SK-N-SH treated with all-trans-retinoic acid at 6 μM for 48 hours (cell line): ENCODE measurements at regions not wholly inside any gene's neighbourhood (a gene's known extent, or its start where the extent isn't known, plus 50 kb on each side); places are given as distances from the start of the nearest gene placed in this dataset.

Experiments used
- ZNF8 ChIP-seq: fragments of 450-650 bp; formaldehyde crosslinking; IDR thresholded peaks from 2 replicates; pipeline ENCODE4 v1.5.0; 2020; ENCODE audit warnings: mild to moderate bottlenecking, moderate library complexity
- TF ChIP-seq, protein P1 (sequence below): fragments of 250-450 bp; sonication (Bioruptor Pico); IDR thresholded peaks from 2 replicates; pipeline ENCODE4 v1.8.0; 2020; ENCODE audit warnings: mild to moderate bottlenecking, moderate library complexity, borderline replicate concordance

DNA sequence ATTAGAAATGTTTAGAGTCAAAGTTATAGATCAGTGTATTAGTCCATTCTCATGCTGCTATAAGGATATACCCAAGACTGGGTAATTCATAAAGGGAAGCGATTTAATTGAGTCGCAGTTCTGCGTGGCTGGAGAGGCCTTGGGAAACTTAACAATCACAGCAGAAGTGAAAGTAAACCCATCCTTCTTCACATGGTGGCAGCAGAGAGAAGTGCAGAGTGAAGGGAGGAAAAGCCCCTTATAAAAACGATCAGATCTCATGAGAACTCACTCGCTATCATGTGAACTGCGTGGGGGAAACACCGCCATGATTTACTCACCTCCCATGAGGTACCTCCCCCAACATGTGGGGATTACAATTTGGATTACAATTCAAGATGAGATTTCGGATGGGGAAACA is 871.5 kb downstream of the DIPK2A start:
- no peak for TF ChIP-seq ZNF8 (CRISPR knock-in tag)
- TF ChIP-seq, protein P1, sequence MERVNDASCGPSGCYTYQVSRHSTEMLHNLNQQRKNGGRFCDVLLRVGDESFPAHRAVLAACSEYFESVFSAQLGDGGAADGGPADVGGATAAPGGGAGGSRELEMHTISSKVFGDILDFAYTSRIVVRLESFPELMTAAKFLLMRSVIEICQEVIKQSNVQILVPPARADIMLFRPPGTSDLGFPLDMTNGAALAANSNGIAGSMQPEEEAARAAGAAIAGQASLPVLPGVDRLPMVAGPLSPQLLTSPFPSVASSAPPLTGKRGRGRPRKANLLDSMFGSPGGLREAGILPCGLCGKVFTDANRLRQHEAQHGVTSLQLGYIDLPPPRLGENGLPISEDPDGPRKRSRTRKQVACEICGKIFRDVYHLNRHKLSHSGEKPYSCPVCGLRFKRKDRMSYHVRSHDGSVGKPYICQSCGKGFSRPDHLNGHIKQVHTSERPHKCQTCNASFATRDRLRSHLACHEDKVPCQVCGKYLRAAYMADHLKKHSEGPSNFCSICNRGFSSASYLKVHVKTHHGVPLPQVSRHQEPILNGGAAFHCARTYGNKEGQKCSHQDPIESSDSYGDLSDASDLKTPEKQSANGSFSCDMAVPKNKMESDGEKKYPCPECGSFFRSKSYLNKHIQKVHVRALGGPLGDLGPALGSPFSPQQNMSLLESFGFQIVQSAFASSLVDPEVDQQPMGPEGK (CRISPR knock-in tag): no peak
